ENCODE measurements at regions not wholly inside any gene's neighbourhood (a gene's known extent, or its start where the extent isn't known, plus 50 kb on each side); places are given as distances from the start of the nearest gene placed in this dataset.

GRCh38 chr12:124653169-124653931 is 85.9 kb upstream of the NCOR2 start:
- H3K4me1 ChIP-seq = peaks cover 24 to 46% (median 32%) of the 10 kb centered on the region in 4 donors
- no peaks in the 10 kb centered on the region for H3K27me3 ChIP-seq
- peak in 1 of 2 donors; percentile 83 for DNase-seq
- peak overlapping the region in 2 of 4 donors; percentile 13 to 60 for H3K27ac ChIP-seq
- H3K4me3 ChIP-seq = no peak overlapping the region
- peaks cover 0 to 8% (median 5%) of the 10 kb centered on the region in 4 donors for H3K9me3 ChIP-seq
- no peaks in the 10 kb centered on the region for H3K36me3 ChIP-seq
- no peak for ATAC-seq (ENCODE audit: low FRiP score in 2 of 2)
- TF ChIP-seq POLR2AphosphoS5 (IDR thresholded peaks at IDR 0.05) (no peak), EP300 (IDR thresholded peaks at IDR 0.05) (no peak), POLR2A (IDR thresholded peaks at IDR 0.05) (no peak)
- TF ChIP-seq, protein P1, sequence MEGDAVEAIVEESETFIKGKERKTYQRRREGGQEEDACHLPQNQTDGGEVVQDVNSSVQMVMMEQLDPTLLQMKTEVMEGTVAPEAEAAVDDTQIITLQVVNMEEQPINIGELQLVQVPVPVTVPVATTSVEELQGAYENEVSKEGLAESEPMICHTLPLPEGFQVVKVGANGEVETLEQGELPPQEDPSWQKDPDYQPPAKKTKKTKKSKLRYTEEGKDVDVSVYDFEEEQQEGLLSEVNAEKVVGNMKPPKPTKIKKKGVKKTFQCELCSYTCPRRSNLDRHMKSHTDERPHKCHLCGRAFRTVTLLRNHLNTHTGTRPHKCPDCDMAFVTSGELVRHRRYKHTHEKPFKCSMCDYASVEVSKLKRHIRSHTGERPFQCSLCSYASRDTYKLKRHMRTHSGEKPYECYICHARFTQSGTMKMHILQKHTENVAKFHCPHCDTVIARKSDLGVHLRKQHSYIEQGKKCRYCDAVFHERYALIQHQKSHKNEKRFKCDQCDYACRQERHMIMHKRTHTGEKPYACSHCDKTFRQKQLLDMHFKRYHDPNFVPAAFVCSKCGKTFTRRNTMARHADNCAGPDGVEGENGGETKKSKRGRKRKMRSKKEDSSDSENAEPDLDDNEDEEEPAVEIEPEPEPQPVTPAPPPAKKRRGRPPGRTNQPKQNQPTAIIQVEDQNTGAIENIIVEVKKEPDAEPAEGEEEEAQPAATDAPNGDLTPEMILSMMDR (IDR thresholded peaks at IDR 0.05) = no peak
- WGBS, 2 donors = 48 to 53% methylated on average over 9 to 17 of the region's 19 CpGs

DNA sequence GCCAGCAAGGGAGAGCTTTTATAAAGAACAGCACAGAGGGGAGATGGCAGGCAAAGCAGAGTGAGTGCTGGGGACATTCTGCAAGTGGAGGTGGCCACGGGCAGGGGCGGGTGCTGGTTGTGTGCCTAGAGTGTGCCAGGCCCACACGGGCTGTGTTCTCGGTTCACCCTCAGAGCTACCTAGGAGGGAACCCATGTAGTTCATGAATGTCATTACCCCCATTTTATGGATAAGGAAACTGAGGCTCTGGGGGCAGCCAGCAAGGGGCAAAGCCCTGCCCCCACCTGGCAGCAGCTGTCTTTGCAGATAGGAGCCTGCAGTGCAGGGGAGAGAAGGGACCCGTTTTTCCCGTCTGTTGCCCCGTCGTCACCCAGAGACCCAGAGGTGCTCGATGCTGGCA is 85.2 kb upstream of the NCOR2 start:
- no peak for TF ChIP-seq POLR2A (IDR thresholded peaks at IDR 0.05)
- no peak for TF ChIP-seq EP300 (IDR thresholded peaks at IDR 0.05)
- TF ChIP-seq POLR2AphosphoS5 (IDR thresholded peaks at IDR 0.05) = no peak
- TF ChIP-seq, protein P1 (IDR thresholded peaks at IDR 0.05) = no peak
- DNase-seq (no peak), ATAC-seq (ENCODE audit: low FRiP score in 2 of 2) (no peak)
- H3K27ac ChIP-seq = peak overlapping the region in 1 of 4 donors; percentile 13
- no peak overlapping the region for H3K4me3 ChIP-seq
- peaks cover 24 to 46% (median 32%) of the 10 kb centered on the region in 4 donors for H3K4me1 ChIP-seq
- WGBS, 2 donors = 89% methylated on average over 4 to 9 of the region's 9 CpGs
- H3K27me3 ChIP-seq = no peaks in the 10 kb centered on the region
- H3K36me3 ChIP-seq = no peaks in the 10 kb centered on the region
- peaks cover 0 to 8% (median 5%) of the 10 kb centered on the region in 4 donors for H3K9me3 ChIP-seq

- Histone ChIP-seq H3K27ac (no peak overlapping the region), H3K4me1 (peaks cover 24 to 44% (median 32%) of the 10 kb centered on the region in 4 donors), H3K4me3 (no peak overlapping the region), H3K27me3 (no peaks in the 10 kb centered on the region), H3K9me3 (peaks cover 0 to 8% (median 5%) of the 10 kb centered on the region in 4 donors), H3K36me3 (no peaks in the 10 kb centered on the region)
- ATAC-seq (ENCODE audit: low FRiP score in 2 of 2) (peak in 1 of 2 donors; percentile 33), DNase-seq (no peak)
- WGBS, 2 donors = 48 to 80% methylated on average over 5 to 10 of the region's 10 CpGs
- TF ChIP-seq, protein P1 (IDR thresholded peaks at IDR 0.05) = no peak
- no peak for TF ChIP-seq EP300 (IDR thresholded peaks at IDR 0.05)
Measured at GRCh38 chr12:124651516-124652273, 84.3 kb upstream of the NCOR2 start.

DNA sequence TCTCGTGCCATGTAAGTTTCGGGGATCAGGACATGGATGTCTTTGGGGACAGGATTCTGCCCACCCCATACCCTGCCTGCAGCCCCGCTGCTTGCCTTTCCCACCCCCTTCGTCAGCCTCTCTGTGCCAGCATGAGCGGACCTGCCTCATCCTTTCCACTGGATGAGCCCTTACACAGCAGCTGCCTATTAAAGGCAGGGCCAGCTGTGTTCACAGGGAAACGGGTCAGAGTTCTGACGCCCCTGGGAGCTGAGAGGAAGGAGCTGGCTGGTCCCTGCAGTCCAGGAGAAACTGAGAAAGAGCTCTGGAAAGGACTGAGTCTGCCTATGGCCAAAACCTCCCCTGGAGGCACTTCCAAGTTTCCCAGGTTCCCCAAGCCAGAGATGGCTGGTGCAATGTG is 83.5 kb upstream of the NCOR2 start:
- WGBS, 2 donors = 90 to 92% methylated on average over 7 of the region's 7 CpGs
- DNase-seq = no peak

More for the DNA sequence above, 83.5 kb upstream of the NCOR2 start:
- Histone ChIP-seq H3K36me3 (no peaks in the 10 kb centered on the region), H3K4me1 (peaks cover 17 to 43% (median 31%) of the 10 kb centered on the region in 4 donors), H3K4me3 (no peak overlapping the region), H3K27me3 (no peaks in the 10 kb centered on the region), H3K9me3 (peaks cover 0 to 8% (median 5%) of the 10 kb centered on the region in 4 donors), H3K27ac (no peak overlapping the region)
- TF ChIP-seq EP300 (IDR thresholded peaks at IDR 0.05) = no peak
- TF ChIP-seq, protein P1 (IDR thresholded peaks at IDR 0.05) = no peak
- ATAC-seq (ENCODE audit: low FRiP score in 2 of 2) = no peak

Measured in upper lobe of left lung (tissue), 6 donors.